ENCODE measurements at regions not wholly inside any gene's neighbourhood (a gene's known extent, or its start where the extent isn't known, plus 50 kb on each side); places are given as distances from the start of the nearest gene placed in this dataset.

GRCh38 chr5:74164725-74165235, 475.7 kb downstream of the ENC1 start:
- no peak for DNase-seq (ENCODE audit: low read depth, low spot score)

- no peak for DNase-seq (ENCODE audit: low read depth, low spot score)
Observed at GRCh38 chr5:74162524-74162923, 478.0 kb downstream of the ENC1 start.

- no peak for DNase-seq (ENCODE audit: low read depth, low spot score)
Observed at GRCh38 chr5:74161170-74161569, 479.4 kb downstream of the ENC1 start.

- no peak for DNase-seq (ENCODE audit: low read depth, low spot score)
Observed at GRCh38 chr5:74156728-74157383, 483.7 kb downstream of the ENC1 start.

GRCh38 chr5:74155501-74155900, 485.0 kb downstream of the ENC1 start:
- no peak for DNase-seq (ENCODE audit: low read depth, low spot score)

- no peak for DNase-seq (ENCODE audit: low read depth, low spot score)
Observed at GRCh38 chr5:74154526-74154925, 486.0 kb downstream of the ENC1 start.

- no peak for DNase-seq (ENCODE audit: low read depth, low spot score)
Observed at GRCh38 chr5:74153255-74153790, 487.2 kb downstream of the ENC1 start.

- no peak for DNase-seq (ENCODE audit: low read depth, low spot score)
Observed at GRCh38 chr5:74152625-74153254, 487.8 kb downstream of the ENC1 start.

GRCh38 chr5:74152136-74152535, 488.4 kb downstream of the ENC1 start:
- no peak for DNase-seq (ENCODE audit: low read depth, low spot score)

- DNase-seq (ENCODE audit: low read depth, low spot score), result no peak
Observed at GRCh38 chr5:74149395-74149794, 491.1 kb downstream of the ENC1 start.

- DNase-seq (ENCODE audit: low read depth, low spot score), result no peak
Observed at GRCh38 chr5:74148321-74148720, 492.2 kb downstream of the ENC1 start.

- no peak for DNase-seq (ENCODE audit: low read depth, low spot score)
Observed at GRCh38 chr5:74146796-74147195, 493.7 kb downstream of the ENC1 start.

- DNase-seq (ENCODE audit: low read depth, low spot score), result peak; percentile 24
Observed at GRCh38 chr5:74145951-74146350, 494.6 kb downstream of the ENC1 start.

- no peak for DNase-seq (ENCODE audit: low read depth, low spot score)
Observed at GRCh38 chr5:74143721-74144330, 496.7 kb downstream of the ENC1 start.

- DNase-seq (ENCODE audit: low read depth, low spot score), result no peak
Observed at GRCh38 chr5:74143151-74143550, 497.4 kb downstream of the ENC1 start.

GRCh38 chr5:74141053-74141452, 499.5 kb downstream of the ENC1 start:
- DNase-seq (ENCODE audit: low read depth, low spot score), result no peak

GRCh38 chr5:74140409-74140808, 500.1 kb downstream of the ENC1 start:
- DNase-seq (ENCODE audit: low read depth, low spot score), result no peak

GRCh38 chr5:74139589-74139988, 500.9 kb downstream of the ENC1 start:
- no peak for DNase-seq (ENCODE audit: low read depth, low spot score)

GRCh38 chr5:74138721-74139120, 501.8 kb downstream of the ENC1 start:
- DNase-seq (ENCODE audit: low read depth, low spot score), result no peak

- DNase-seq (ENCODE audit: low read depth, low spot score), result no peak
Observed at GRCh38 chr5:74136276-74136825, 504.2 kb downstream of the ENC1 start.

- no peak for DNase-seq (ENCODE audit: low read depth, low spot score)
Observed at GRCh38 chr5:74135033-74135432, 505.5 kb downstream of the ENC1 start.

- no peak for DNase-seq (ENCODE audit: low read depth, low spot score)
Observed at GRCh38 chr5:74132485-74132884, 506.5 kb downstream of the ARHGEF28 start.

Data from ELF-1 (cell line).